H1 (cell line): ENCODE measurements at regions not wholly inside any gene's neighbourhood (a gene's known extent, or its start where the extent isn't known, plus 50 kb on each side); places are given as distances from the start of the nearest gene placed in this dataset.

ENCODE experiments used
- CTCF ChIA-PET: fragments of 300-600 bp; sonication (Branson Sonifier 250); formaldehyde crosslinking; loops from one replicate; lab custom pipeline; 2021; ENCODE audit not compliant: partially characterized antibody; lab: Charles Lee
- POLR2A ChIA-PET: fragments of 300-600 bp; sonication (Branson Sonifier 250); formaldehyde crosslinking; loops from one replicate; lab custom pipeline; 2021; ENCODE audit warnings: inconsistent platforms; ENCODE audit not compliant: partially characterized antibody; lab: Charles Lee
- DNase-seq, 2 experiments: peaks; one replicate each; pipeline versions ENCODE4 v3.0.0 to v3.0.0-alpha.2; 2010 to 2022; ENCODE audit warnings: low spot score in 2 of 2, low read depth in 1 of 2, mixed read lengths in 1 of 2
- FAIRE-seq: peaks from 2 replicates; lab custom pipeline; 2011; peaks lifted over from hg19 to GRCh38; lab: Jason Lieb, UNC
- H2AFZ ChIP-seq: 2 replicates; pipeline ENCODE4 v1.8.1; 2012; ENCODE audit warnings: low read length, inconsistent platforms
- H2AK5ac ChIP-seq: 2 replicates; pipeline ENCODE4 v1.6.1; 2013; ENCODE audit warnings: low read depth, low read length
- H2BK120ac ChIP-seq: replicated peaks from 2 replicates; pipeline ENCODE3; 2013; ENCODE audit warnings: low read depth, low read length, inconsistent platforms
- H2BK12ac ChIP-seq: 2 replicates; pipeline ENCODE4 v1.6.1; 2013; ENCODE audit warnings: low read depth, low read length
- H2BK15ac ChIP-seq: 2 replicates; pipeline ENCODE4 v1.6.1; 2013; ENCODE audit warnings: low read length
- H2BK20ac ChIP-seq: 2 replicates; pipeline ENCODE4 v1.6.1; 2013; ENCODE audit warnings: low read length
- H2BK5ac ChIP-seq: 2 replicates; pipeline ENCODE4 v1.6.1; 2013; ENCODE audit warnings: low read depth, low read length
- H3K14ac ChIP-seq: 2 replicates; pipeline ENCODE4 v1.6.1; 2013; ENCODE audit warnings: inconsistent platforms; ENCODE audit not compliant: insufficient read length
- H3K18ac ChIP-seq: 2 replicates; pipeline ENCODE4 v1.6.1; 2013; ENCODE audit warnings: low read length; ENCODE audit errors: extremely low read depth
- H3K23ac ChIP-seq: 2 replicates; pipeline ENCODE4 v1.6.1; 2013; ENCODE audit warnings: inconsistent platforms; ENCODE audit not compliant: insufficient read length
- H3K23me2 ChIP-seq: 2 replicates; pipeline ENCODE4 v1.6.1; 2013; ENCODE audit warnings: low read depth, low read length
- H3K27ac ChIP-seq: 2 replicates; pipeline ENCODE4 v1.6.1; 2011; ENCODE audit warnings: low read depth, low read length, inconsistent platforms
- H3K27me3 ChIP-seq, 4 experiments: replicated peaks in 1 of 4; 1 replicate in 1 of 4; 2 replicates in 3 of 4; pipeline versions ENCODE4 v1.6.1 to v1.8.1; 2011 to 2013; ENCODE audit warnings: low read length in 3 of 4, mild to moderate bottlenecking in 3 of 4, inconsistent platforms in 2 of 4, mixed read lengths in 2 of 4, moderate library complexity in 1 of 4; ENCODE audit not compliant: control insufficient read depth in 3 of 4, insufficient read depth in 3 of 4; ENCODE audit errors: extremely low read depth in 1 of 4
- H3K36me3 ChIP-seq, 4 experiments: 2 replicates each; pipeline versions ENCODE4 v1.6.1 to v1.8.1; 2011 to 2013; ENCODE audit warnings: mild to moderate bottlenecking in 4 of 4, low read length in 3 of 4, moderate library complexity in 2 of 4, control low read depth in 1 of 4, inconsistent platforms in 1 of 4; ENCODE audit not compliant: insufficient read depth in 4 of 4, control insufficient read depth in 2 of 4
- H3K4ac ChIP-seq: replicated peaks from 2 replicates; pipeline ENCODE3; 2013; ENCODE audit warnings: low read length, low read depth, mixed read lengths, inconsistent platforms; ENCODE audit not compliant: insufficient read length
- H3K4me1 ChIP-seq, 4 experiments: replicated peaks in 1 of 4; 1 replicate in 1 of 4; 2 replicates in 3 of 4; pipeline versions ENCODE4 v1.6.1 to v1.8.1; 2011 to 2013; ENCODE audit warnings: low read length in 3 of 4, inconsistent platforms in 2 of 4, mixed read lengths in 1 of 4; ENCODE audit not compliant: insufficient read depth in 4 of 4, control insufficient read depth in 3 of 4
- H3K4me2 ChIP-seq, 2 experiments: 2 replicates each; pipeline versions ENCODE4 v1.6.1 to v1.8.1; 2011 to 2013; ENCODE audit warnings: low read depth in 2 of 2, low read length in 2 of 2, control low read depth in 1 of 2, inconsistent platforms in 1 of 2, mild to moderate bottlenecking in 1 of 2; ENCODE audit not compliant: insufficient read depth in 1 of 2
- H3K4me3 ChIP-seq, 4 experiments: fragments of 200-600, 300-600 bp in 1 of 4; sonication (generic), shearing (Covaris generic), sonication (Bioruptor Twin) in 1 of 4; 2 replicates each; pipeline versions ENCODE4 v1.5.1 to v1.8.1; 2011 to 2016; ENCODE audit warnings: low read length in 4 of 4, low read depth in 3 of 4, control low read depth in 2 of 4, inconsistent platforms in 2 of 4, mild to moderate bottlenecking in 2 of 4, mixed read lengths in 1 of 4, moderate library complexity in 1 of 4; ENCODE audit not compliant: insufficient read depth in 2 of 4; ENCODE audit errors: extremely low read depth in 1 of 4
- H3K56ac ChIP-seq: replicated peaks from 2 replicates; pipeline ENCODE3; 2013; ENCODE audit warnings: low read depth, mild to moderate bottlenecking, mixed read lengths, low read length, inconsistent platforms; ENCODE audit not compliant: insufficient read length
- H3K79me1 ChIP-seq: 2 replicates; pipeline ENCODE4 v1.6.1; 2013; ENCODE audit warnings: low read depth, low read length, control low read depth
- H3K79me2 ChIP-seq, 2 experiments: 2 replicates each; pipeline versions ENCODE4 v1.6.1 to v1.8.1; 2012 to 2013; ENCODE audit warnings: low read length in 2 of 2, mild to moderate bottlenecking in 2 of 2, inconsistent platforms in 1 of 2; ENCODE audit not compliant: insufficient read depth in 2 of 2, control insufficient read depth in 1 of 2
- H3K9ac ChIP-seq, 4 experiments: replicated peaks in 1 of 4; 1 replicate in 1 of 4; 2 replicates in 3 of 4; pipeline versions ENCODE4 v1.6.1 to v1.8.1; 2011 to 2013; ENCODE audit warnings: low read depth in 3 of 4, low read length in 3 of 4, control low read depth in 2 of 4, mild to moderate bottlenecking in 2 of 4, moderate library complexity in 2 of 4, inconsistent platforms in 1 of 4; ENCODE audit errors: extremely low read depth in 1 of 4
- H3K9me3 ChIP-seq, 2 experiments: 2 replicates each; pipeline versions ENCODE4 v1.6.1 to v1.8.1; 2012 to 2013; ENCODE audit warnings: mild to moderate bottlenecking in 2 of 2, moderate library complexity in 2 of 2, control low read depth in 1 of 2, inconsistent platforms in 1 of 2, low read depth in 1 of 2, low read length in 1 of 2, mixed read lengths in 1 of 2; ENCODE audit not compliant: insufficient read depth in 2 of 2
- H4K20me1 ChIP-seq, 2 experiments: replicated peaks in 1 of 2; 2 replicates each; pipeline versions ENCODE3 to v1.8.1; 2011 to 2013; ENCODE audit warnings: inconsistent platforms in 2 of 2, low read length in 2 of 2, mild to moderate bottlenecking in 1 of 2; ENCODE audit not compliant: insufficient read depth in 2 of 2, control insufficient read depth in 1 of 2
- H4K5ac ChIP-seq: 2 replicates; pipeline ENCODE4 v1.6.1; 2013; ENCODE audit warnings: low read length, low read depth, mixed read lengths, inconsistent platforms; ENCODE audit not compliant: insufficient read length
- H4K8ac ChIP-seq: 2 replicates; pipeline ENCODE4 v1.8.0; 2013; ENCODE audit warnings: mild to moderate bottlenecking, moderate library complexity, low read length, inconsistent platforms; ENCODE audit not compliant: insufficient read depth; ENCODE audit errors: extremely low read depth
- H4K91ac ChIP-seq: replicated peaks from 2 replicates; pipeline ENCODE3; 2013; ENCODE audit warnings: low read length, mixed read lengths, inconsistent platforms; ENCODE audit not compliant: insufficient read length
- BRCA1 ChIP-seq: IDR thresholded peaks from 2 replicates; pipeline ENCODE4 v1.6.1; 2012; ENCODE audit warnings: low read depth, low read length, improper control_type of control experiment
- CHD1 ChIP-seq: IDR thresholded peaks from 2 replicates; pipeline ENCODE4 v1.6.1; 2012; ENCODE audit warnings: low read depth, low read length, improper control_type of control experiment
- EGR1 ChIP-seq: IDR thresholded peaks from 2 replicates; pipeline ENCODE4 v1.6.1; 2011; ENCODE audit warnings: low read depth, low read length, borderline replicate concordance
- HDAC2 ChIP-seq, 2 experiments: fragments of 300-600 bp in 1 of 2; sonication (generic) in 1 of 2; IDR thresholded peaks; 2 replicates each; pipeline ENCODE4 v1.6.1; 2011 to 2012; ENCODE audit warnings: low read depth in 2 of 2, low read length in 2 of 2, mild to moderate bottlenecking in 2 of 2, moderate library complexity in 2 of 2, borderline replicate concordance in 1 of 2, inconsistent platforms in 1 of 2
- RAD21 ChIP-seq, 2 experiments: IDR thresholded peaks in 1 of 2; conservative IDR thresholded peaks in 1 of 2; 2 replicates each; pipeline ENCODE4 v1.6.1; 2011; ENCODE audit warnings: low read depth in 2 of 2, low read length in 2 of 2, improper control_type of control experiment in 1 of 2, inconsistent platforms in 1 of 2, mild to moderate bottlenecking in 1 of 2, moderate library complexity in 1 of 2
- SIN3A ChIP-seq, 2 experiments: IDR thresholded peaks in 1 of 2; conservative IDR thresholded peaks in 1 of 2; 2 replicates each; pipeline ENCODE4 v1.6.1; 2011 to 2012; ENCODE audit warnings: low read length in 2 of 2, improper control_type of control experiment in 1 of 2, low read depth in 1 of 2, mild to moderate bottlenecking in 1 of 2
- WGBS, 2 experiments: shearing (Covaris generic) in 1 of 2; methylation state at CpG; one replicate each; pipeline versions ENCODE4 v1.1.6 to v1.1.7; 2013 to 2015; ENCODE audit warnings: low lambda C conversion rate in 2 of 2, mixed read lengths in 2 of 2, inconsistent platforms in 1 of 2, low coverage in 1 of 2, missing lambda C conversion rate in 1 of 2; ENCODE audit not compliant: insufficient replicate concordance in 2 of 2, insufficient coverage in 1 of 2, insufficient read length in 1 of 2; ENCODE audit errors: extremely low coverage in 1 of 2, missing lambda C conversion rate in 1 of 2; 5-methylcytosine and 5-hydroxymethylcytosine counted together
- TF ChIP-seq, protein P1 (sequence below): IDR thresholded peaks from 2 replicates; pipeline ENCODE4 v1.6.1; 2012; ENCODE audit warnings: inconsistent platforms

DNA sequence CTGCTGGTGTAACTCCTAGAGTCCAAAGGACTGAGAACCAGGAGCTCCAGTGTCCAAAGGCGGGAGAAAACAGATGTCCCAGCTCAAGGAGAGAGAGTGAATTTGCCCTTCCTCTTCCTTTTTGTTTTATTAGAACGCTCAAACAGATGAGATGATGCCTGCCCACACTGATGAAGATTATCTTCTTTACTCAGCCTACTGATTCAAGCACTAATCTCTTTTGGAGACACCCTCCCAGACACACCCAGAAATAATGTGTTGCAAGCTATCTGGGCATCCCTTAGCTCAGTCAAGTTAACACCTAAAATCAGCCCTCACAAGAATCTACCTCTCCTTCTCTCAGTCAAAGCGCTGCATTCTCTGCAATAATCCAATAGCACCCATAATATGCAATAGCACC, 78.2 kb upstream of the BCL2L14 start:
- Histone ChIP-seq H4K8ac (no peak overlapping the region), H3K27me3 (no peaks in the 10 kb centered on the region), H2BK20ac (no peak overlapping the region), H3K4ac (no peak overlapping the region), H4K91ac (no peak overlapping the region), H2BK120ac (no peak overlapping the region), H3K9me3 (no peaks in the 10 kb centered on the region), H3K18ac (no peak overlapping the region), H2BK12ac (no peak overlapping the region), H3K79me1 (no peaks in the 10 kb centered on the region), H3K4me1 (no peaks in the 10 kb centered on the region), H3K56ac (no peak overlapping the region), H2AK5ac (no peak overlapping the region), H3K36me3 (no peaks in the 10 kb centered on the region), H3K14ac (no peak overlapping the region), H3K4me2 (no peak overlapping the region), H2BK5ac (no peak overlapping the region), H3K23ac (no peak overlapping the region), H3K4me3 (no peak overlapping the region), H3K79me2 (no peaks in the 10 kb centered on the region), H3K23me2 (no peaks in the 10 kb centered on the region), H2BK15ac (no peak overlapping the region), H3K9ac (no peak overlapping the region), H4K5ac (no peak overlapping the region), H2AFZ (no peak overlapping the region), H4K20me1 (no peaks in the 10 kb centered on the region), H3K27ac (no peak overlapping the region)
- CTCF ChIA-PET, result interaction anchor here (1.5 kb wide), 1 partner anchor 25 kb away, joined by 4 read pairs; no protein-coding TSS in a partner anchor
- POLR2A ChIA-PET, result no interaction called here
- TF ChIP-seq BRCA1 (no peak), HDAC2 (IDR thresholded peaks at IDR 0.05; ENCODE audit: borderline replicate concordance in 1 of 2, low read depth in 2 of 2, low read length in 2 of 2) (no peak), EGR1 (no peak), CHD1 (no peak), SIN3A (conservative IDR thresholded peaks at IDR 0.05 in 1 of 2, IDR thresholded peaks at IDR 0.05 in 1 of 2; ENCODE audit: low read depth in 1 of 2, low read length in 2 of 2) (no peak), RAD21 (IDR thresholded peaks at IDR 0.05 in 1 of 2, conservative IDR thresholded peaks at IDR 0.05 in 1 of 2; ENCODE audit: low read depth in 2 of 2, low read length in 2 of 2) (no peak)
- TF ChIP-seq, protein P1, sequence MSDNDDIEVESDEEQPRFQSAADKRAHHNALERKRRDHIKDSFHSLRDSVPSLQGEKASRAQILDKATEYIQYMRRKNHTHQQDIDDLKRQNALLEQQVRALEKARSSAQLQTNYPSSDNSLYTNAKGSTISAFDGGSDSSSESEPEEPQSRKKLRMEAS, result no peak
- 88% methylated on average over 3 of the region's 3 CpGs; no CpG with 5 or more reads in 1 of the 2 experiments for whole genome bisulfite sequencing, 2 experiments
- no peak for FAIRE-seq
- DNase-seq, result no peak
